AG10803 (cell line): ENCODE measurements at regions not wholly inside any gene's neighbourhood (a gene's known extent, or its start where the extent isn't known, plus 50 kb on each side); places are given as distances from the start of the nearest gene placed in this dataset.

Experiments
- DNase-seq: peaks from one replicate; pipeline ENCODE4 v3.0.0; 2010; ENCODE audit warnings: low read depth
- H3K4me3 ChIP-seq: 2 replicates; pipeline ENCODE4 v1.5.1; 2011; ENCODE audit warnings: mild to moderate bottlenecking, low read length, control low read depth
- TF ChIP-seq, protein P1 (sequence below): conservative IDR thresholded peaks from 2 replicates; pipeline ENCODE4 v1.5.1; 2011; ENCODE audit warnings: mild to moderate bottlenecking, low read length, control low read depth, inconsistent platforms

DNA sequence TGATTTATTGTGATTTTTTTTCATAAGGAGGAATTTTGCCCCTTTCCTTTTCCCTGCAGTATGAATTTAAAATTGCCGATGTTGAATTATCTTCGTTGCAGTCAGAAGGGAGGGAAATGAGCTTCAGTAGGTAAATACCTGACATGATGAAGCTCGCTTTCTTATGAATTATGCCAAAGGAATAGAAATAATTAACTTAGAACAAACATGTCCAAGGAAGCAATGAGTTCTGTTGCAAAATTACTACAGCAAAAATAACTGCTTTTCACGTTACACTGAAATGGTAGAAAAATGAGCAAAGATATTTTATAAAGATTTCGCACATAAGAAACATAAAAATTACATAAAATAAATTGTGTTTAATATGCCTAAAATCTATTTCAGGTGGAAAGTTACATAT, 91.1 kb upstream of the ZNF804A start:
- no peak for DNase-seq
- TF ChIP-seq, protein P1, sequence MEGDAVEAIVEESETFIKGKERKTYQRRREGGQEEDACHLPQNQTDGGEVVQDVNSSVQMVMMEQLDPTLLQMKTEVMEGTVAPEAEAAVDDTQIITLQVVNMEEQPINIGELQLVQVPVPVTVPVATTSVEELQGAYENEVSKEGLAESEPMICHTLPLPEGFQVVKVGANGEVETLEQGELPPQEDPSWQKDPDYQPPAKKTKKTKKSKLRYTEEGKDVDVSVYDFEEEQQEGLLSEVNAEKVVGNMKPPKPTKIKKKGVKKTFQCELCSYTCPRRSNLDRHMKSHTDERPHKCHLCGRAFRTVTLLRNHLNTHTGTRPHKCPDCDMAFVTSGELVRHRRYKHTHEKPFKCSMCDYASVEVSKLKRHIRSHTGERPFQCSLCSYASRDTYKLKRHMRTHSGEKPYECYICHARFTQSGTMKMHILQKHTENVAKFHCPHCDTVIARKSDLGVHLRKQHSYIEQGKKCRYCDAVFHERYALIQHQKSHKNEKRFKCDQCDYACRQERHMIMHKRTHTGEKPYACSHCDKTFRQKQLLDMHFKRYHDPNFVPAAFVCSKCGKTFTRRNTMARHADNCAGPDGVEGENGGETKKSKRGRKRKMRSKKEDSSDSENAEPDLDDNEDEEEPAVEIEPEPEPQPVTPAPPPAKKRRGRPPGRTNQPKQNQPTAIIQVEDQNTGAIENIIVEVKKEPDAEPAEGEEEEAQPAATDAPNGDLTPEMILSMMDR = no peak

DNA sequence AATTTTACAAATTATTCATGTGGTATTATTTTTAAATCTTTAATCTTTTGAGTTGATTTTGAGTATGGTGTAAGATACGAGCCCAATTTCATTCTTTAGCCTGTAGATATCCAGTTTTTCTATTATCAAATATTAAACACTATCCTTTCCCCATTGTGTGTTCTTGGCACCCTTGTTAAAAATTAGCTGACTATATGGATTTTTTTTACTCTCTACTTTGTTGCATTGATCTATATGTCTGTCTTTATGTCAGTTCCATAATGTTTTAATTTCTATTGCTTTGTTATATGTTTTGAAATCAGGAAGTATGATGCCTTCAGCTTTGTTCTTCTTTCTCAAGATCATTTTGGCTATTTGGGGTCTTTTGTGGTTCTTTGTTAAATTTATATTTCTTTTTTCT, 80.9 kb upstream of the ZNF804A start:
- no peak overlapping the region for H3K4me3 ChIP-seq
- no peak for DNase-seq
- TF ChIP-seq, protein P1 = no peak

More for the DNA sequence above, 91.1 kb upstream of the ZNF804A start:
- no peak overlapping the region for H3K4me3 ChIP-seq

DNA sequence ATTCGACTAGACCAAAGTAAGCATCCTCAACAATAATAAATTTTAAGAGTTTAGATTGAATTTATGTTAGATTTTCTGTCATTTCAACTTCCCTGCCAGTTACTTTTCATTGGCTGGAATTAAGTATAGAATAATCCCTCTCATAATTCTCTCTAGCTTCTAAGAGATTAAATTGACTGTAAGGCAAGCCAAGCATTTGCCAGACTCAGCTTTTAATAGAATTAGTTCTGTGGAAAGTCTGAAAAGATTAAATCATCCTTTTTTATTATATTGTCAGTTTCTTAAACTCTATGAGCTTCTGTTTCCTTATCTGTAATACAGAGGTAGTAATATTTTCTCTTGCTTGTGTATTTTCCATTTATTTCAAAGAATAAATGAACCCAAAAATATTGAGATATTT, 77.9 kb upstream of the ZNF804A start:
- no peak for DNase-seq
- TF ChIP-seq, protein P1 = no peak
- H3K4me3 ChIP-seq = no peak overlapping the region

DNA sequence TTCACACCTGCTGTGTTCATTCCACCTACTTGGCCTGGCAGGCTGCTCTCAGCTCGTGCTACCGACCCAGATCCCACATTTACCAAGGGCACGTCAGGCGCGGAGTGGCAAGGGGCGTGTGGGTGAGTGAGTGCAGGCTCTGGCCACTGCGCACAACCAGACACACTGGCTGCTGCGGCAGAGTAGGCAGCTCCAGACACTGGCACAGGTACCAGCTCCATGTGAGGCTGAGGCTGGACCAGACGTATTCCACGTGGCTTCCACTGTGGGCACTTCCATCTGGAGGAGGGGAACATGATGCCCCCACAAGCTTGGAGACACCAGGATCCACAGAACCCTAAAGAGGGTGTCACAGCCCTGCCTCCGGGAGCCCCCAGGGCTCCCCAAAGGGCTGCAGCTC, 74.6 kb upstream of the ZNF804A start:
- TF ChIP-seq, protein P1 = no peak
- DNase-seq = no peak

DNA sequence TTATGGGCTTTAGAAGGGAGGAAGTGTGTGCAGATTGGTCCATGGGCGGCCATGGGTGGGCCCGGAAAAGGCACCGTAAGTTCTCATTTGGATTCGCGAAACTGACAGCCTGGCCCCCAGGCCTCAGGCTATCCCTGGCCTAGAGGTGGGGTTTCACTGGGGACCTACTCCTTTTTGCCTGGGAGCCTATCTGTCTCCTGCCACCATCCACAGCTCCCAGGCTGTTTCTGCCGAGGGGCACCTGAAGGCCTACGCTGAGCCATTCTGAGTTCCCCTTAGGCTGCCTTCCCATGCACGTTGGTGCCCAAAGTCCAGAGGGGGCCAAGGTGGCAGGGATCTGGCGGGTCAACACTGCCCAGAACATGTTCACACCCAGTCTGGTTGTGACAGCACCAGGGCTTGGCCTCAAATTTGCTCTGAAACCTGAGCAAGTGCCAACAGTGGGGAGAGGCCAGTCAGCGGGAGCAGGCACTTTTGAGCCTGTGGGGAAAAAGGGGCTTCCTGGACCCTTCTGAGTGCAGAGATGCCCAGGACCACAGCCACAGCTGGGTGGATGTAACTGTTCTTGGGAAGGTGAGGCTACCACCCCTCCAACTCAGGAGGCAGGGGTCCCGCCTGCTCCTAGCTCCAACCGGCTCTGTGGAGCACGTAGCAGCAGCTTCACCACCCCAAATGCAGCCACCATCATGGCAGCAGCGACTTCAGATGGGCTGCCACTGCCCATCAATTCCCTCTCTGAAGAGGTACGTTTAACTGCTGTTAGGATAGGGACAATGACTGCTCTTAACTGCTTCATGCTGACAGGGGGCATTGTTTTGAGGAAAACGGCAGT, 73.6 kb upstream of the ZNF804A start:
- H3K4me3 ChIP-seq = no peak overlapping the region
- DNase-seq = no peak
- TF ChIP-seq, protein P1 = no peak

More for the DNA sequence above, 74.6 kb upstream of the ZNF804A start:
- H3K4me3 ChIP-seq = no peak overlapping the region

DNA sequence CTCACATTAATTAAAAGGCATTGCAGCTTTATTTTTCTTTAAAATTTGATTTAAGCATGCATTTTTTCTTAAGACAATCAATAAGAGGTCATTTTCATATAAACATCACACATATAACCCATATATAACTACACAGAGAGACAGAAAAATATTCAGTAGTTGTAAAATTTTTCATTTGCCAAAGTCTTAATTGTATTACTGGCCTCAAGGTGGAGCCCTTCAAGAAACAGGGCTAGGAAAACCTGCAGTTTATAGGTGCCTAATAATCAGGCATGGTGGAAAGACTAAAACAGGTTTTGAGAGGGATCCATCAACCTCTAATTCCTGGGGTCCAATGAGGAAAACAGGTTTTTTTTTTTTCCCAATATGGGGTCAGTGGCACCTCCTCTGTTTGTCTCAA, 71.3 kb upstream of the ZNF804A start:
- no peak overlapping the region for H3K4me3 ChIP-seq
- no peak for DNase-seq
- TF ChIP-seq, protein P1 = no peak

DNA sequence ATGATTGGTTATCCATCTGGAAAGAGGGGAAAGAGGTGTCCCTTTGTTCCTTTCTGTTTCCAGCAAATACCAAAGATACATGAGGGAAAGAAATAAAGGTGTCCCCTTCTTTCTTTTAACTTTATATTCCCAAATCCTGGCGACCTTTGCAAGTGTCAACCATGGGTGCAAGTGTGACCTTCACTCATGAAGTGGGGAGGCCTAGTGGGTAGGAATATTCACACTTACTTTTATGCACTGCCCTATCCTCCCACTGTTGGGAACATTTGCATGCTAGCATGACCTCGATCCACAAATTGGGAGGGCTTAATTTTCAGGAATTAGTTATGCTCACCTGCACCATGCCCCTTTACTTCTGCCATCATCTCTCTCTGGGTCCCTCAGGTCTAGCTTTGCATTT, 70.2 kb upstream of the ZNF804A start:
- TF ChIP-seq, protein P1 = no peak
- H3K4me3 ChIP-seq = no peak overlapping the region
- no peak for DNase-seq
